GM19397 (cell line): ENCODE measurements at regions not wholly inside any gene's neighbourhood (a gene's known extent, or its start where the extent isn't known, plus 50 kb on each side); places are given as distances from the start of the nearest gene placed in this dataset.
"Not testable (repeated sequence)": the region's sequence is repeated elsewhere in the genome, so short reads cannot be mapped to it uniquely, and the experiment has no call there.

ENCODE experiments used
- ATAC-seq: cut with Tn5 transposase; IDR thresholded peaks from one replicate; pipeline ENCODE4 v1.9.1; 2021; ENCODE audit warnings: mild to moderate bottlenecking, moderate library complexity; ENCODE audit not compliant: unreplicated experiment

GRCh38 chr3:635393-635792 lies 438.8 kb downstream of the CHL1 start:
- no peak for ATAC-seq

DNA sequence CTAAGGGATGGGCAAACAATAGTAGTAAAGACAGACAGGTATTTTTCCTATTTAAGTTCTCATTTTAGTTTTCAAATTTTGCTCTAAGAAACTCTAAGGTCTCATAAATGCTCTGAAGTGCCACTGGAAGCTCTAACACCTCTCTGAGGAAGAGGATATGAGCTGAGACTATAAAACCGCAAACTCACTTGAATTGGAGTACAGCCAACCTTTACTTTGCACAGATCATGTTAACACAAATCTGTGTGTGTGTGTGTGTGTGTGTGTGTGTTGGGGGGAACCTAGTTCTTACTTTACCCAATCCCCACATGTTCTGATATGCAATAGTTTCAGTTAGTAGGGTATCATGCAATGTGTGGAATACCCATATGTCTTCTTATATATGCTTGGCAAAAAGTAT lies 446.8 kb downstream of the CHL1 start:
- ATAC-seq: no peak

GRCh38 chr3:655824-656223 lies 437.0 kb upstream of the CNTN6 start:
- ATAC-seq: no peak

DNA sequence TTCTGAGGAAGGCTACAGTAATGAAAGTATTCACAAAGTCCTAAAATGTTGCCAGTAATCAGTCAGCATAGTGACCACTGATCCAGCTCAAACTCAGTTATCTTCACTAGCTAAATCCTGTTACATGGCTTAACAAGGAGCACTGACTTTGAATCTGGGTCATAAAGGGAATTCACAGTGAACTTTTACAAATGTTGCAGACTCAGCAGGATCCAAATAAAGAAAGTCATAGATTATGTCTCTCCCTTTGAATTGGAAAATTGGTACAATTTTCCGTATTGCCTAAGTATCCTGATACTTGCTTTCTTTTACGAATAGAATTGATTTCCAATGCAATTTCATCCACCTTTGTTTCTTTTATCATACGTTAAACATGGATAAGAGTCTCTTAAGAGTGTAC lies 431.5 kb upstream of the CNTN6 start:
- ATAC-seq: no peak

DNA sequence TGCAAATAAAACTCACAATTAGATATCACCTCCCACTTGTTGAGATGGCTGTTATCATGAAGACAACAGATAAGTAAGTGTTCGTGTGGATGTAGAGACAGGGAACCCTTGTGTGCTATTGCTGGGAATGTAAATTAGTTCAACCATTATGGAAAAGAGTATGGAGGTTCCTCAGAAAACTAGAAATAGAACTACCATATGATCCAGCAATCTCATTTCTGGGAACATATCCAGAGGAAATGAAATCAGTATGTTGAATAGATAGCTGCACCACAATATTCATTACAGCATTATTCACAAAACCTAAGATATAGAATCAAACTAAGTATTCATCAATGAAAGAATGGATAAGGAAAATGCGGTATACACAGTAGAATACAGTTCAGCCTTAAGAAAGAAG lies 418.7 kb upstream of the CNTN6 start:
- no peak for ATAC-seq

- no peak for ATAC-seq
Measured at GRCh38 chr3:675846-676245, 417.0 kb upstream of the CNTN6 start.

GRCh38 chr3:683770-684169 lies 409.1 kb upstream of the CNTN6 start:
- no peak for ATAC-seq

DNA sequence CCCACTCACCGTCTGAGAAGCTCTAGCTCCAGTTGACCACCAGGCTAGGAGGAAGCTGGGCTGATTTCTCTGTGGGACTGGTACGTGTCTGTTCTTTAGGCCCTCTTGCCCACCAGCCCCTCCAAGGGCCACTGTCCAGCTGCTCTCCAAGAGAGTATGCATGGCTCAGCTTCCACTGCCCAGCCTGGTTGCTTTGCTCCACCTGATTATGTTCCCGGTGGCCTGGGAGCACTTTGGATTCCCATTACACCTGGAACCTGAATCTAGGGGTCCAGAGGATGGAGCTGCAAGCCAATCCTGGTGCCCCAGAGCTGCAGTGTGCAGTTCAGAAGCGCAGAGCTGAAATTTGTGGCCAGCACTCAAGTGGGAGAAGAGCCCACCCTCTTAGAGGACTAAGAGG lies 402.1 kb upstream of the CNTN6 start:
- ATAC-seq: no peak

- ATAC-seq: no peak
Measured at GRCh38 chr3:700514-700913, 392.3 kb upstream of the CNTN6 start.

GRCh38 chr3:707041-707440 lies 385.8 kb upstream of the CNTN6 start:
- ATAC-seq: no peak

DNA sequence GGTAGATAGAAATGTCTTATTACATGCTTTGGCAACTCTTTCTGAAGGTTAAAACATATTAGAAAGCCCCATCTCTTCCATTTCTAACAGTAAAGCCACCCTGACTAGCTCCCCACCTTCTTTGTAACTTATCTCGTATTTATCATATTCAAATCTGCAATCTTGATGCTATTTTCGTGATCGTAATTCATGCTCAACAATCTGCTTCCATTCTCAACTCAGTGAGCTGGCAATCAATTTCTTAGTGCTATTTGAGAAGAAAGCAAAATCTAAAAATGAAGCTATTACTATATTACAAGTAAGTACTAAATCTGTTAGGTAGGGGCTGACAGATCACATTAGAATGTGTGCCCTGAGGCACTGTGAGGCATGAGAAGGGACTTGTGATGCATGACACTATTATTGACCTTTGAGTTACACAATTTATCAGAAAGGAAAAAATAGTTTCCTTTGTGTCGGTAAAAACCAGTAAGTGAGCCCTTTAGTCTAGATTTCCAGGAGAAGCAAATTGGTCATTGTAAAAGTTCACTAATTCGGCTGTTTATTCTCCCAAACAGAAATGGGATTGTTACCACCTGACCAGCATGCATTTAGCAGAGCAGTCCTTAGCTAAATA lies 379.7 kb upstream of the CNTN6 start:
- no peak for ATAC-seq

DNA sequence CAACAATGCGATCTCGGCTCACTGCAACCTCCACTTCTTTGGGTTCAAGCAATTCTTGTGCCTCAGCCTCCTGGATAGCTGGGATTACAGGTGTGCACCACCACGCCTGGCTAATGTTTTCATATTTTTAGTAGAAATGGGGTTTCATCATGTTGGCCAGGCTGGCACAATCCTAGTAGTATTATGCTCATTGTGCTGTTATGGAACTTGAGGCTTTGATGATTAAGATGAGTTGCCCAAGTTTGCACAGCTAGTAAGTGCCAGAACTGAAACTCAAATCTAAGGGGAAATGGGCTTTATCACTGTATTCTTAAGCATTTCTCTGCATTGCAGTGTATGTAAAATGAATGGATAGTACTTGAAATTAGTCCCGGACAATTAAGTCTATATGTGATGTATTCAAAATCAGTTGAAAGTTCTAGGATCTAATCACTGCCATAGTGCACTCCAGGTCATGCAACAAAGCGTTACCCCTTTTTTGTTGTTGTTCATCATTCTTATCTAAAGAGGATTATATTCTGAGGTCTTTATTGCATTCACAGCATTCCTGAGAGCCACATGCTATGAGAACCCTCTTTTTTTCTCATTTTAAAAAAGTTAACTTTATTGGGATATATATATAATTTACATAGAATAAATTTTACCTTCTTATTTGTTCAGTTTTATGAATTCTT lies 378.7 kb upstream of the CNTN6 start:
- ATAC-seq: no peak

DNA sequence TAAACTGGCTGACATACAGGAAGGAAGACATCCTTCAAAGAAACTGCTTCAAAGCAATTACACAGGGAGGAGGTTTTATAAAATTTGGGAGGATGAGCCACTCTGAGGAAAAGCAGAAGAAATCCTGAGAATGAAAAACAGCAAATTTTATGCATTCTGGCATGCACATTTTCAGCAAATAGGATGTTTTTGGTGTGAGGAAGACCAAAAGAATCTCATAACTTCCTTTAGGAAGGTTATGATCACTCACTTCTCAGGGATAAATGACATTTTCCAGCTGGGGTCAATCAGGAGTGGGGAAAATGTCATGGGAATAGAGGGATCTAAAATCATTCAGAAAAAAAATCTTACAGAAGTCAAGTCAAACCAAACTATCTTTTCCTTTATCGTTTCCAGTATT lies 371.7 kb upstream of the CNTN6 start:
- ATAC-seq: no peak

GRCh38 chr3:732326-732928 lies 360.4 kb upstream of the CNTN6 start:
- ATAC-seq: no peak

GRCh38 chr3:733313-733712 lies 359.5 kb upstream of the CNTN6 start:
- ATAC-seq: no peak

GRCh38 chr3:757711-758110 lies 335.1 kb upstream of the CNTN6 start:
- no peak for ATAC-seq

GRCh38 chr3:759106-759505 lies 333.7 kb upstream of the CNTN6 start:
- ATAC-seq: no peak

DNA sequence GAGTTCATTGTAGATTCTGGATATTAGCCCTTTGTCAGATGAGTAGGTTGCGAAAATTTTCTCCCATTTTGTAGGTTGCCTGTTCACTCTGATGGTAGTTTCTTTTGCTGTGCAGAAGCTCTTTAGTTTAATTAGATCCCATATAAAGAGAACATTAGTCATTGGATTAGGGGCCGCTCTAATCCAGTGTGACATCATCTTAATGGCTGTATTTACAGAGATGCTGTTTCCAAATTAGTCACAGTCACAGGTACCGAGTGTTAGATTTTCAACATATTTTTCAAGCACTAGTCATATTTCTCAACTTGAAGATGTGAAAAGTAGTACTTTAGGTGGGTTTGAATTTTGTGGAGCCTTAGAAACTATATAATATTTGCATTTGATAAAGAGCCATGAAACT lies 319.4 kb upstream of the CNTN6 start:
- ATAC-seq: not testable (repeated sequence)

- no peak for ATAC-seq
Measured at GRCh38 chr3:775178-775880, 317.5 kb upstream of the CNTN6 start.

- no peak for ATAC-seq
Measured at GRCh38 chr3:780505-780904, 312.3 kb upstream of the CNTN6 start.

DNA sequence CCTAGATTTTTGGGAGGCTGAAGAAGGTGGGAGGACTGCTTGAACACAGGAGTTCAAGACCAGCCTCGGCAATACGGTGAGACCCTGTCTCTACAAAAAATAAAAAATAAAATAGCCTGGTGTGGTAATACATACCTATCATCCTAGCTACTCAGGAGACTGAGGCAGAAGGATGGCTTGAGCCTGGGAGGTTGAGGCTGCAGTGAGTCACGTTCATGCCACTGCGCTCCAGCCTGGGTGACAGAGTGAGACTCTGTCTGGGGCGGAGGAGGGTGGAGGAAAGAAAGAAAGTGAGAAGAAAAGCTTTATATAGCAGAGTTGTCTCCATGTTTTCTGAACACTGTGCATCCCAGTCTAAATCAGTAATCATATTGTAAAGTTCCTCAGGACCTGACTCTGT lies 301.4 kb upstream of the CNTN6 start:
- no peak for ATAC-seq

DNA sequence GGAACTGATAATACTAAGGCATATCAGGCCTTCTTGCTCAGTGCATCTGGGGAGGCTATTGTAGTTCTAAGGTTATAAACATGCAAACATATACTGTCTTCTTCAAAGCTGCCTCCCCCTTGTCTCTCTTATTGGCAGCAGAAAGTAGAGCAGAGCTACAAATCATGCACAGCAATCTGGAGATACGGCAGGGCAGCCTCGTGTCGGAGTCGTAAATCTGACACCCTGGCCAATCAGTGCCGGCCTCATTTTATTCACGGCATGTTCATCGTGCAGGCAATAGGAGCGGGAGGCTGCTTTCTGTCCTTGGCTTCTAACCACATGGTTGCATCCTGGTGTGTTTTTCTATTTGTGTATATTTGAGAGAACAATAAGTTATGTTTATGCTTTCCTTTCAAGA lies 300.2 kb upstream of the CNTN6 start:
- no peak for ATAC-seq
